ENCODE measurements at regions not wholly inside any gene's neighbourhood (a gene's known extent, or its start where the extent isn't known, plus 50 kb on each side); places are given as distances from the start of the nearest gene placed in this dataset.

GRCh38 chr2:23073056-23073455, 311.9 kb upstream of the KLHL29 start:
- no peak for DNase-seq (ENCODE audit: extremely low read depth, insufficient read length)
- no peaks in the 10 kb centered on the region for H3K36me3 ChIP-seq (ENCODE audit: control insufficient read depth, insufficient read depth, low read length)
- no peaks in the 10 kb centered on the region for H3K27me3 ChIP-seq (replicated peaks; ENCODE audit: control insufficient read depth, insufficient read depth, low read length)
- TF ChIP-seq CTCF (IDR thresholded peaks at IDR 0.05; ENCODE audit: insufficient read depth, low read length, poor library complexity, severe bottlenecking) = no peak
- no peak overlapping the region for H3K4me3 ChIP-seq (replicated peaks; ENCODE audit: low read depth, low read length)

- TF ChIP-seq CTCF (IDR thresholded peaks at IDR 0.05; ENCODE audit: insufficient read depth, low read length, poor library complexity, severe bottlenecking) = no peak
- Histone ChIP-seq H3K27me3 (replicated peaks; ENCODE audit: control insufficient read depth, insufficient read depth, low read length) (no peaks in the 10 kb centered on the region), H3K36me3 (ENCODE audit: control insufficient read depth, insufficient read depth, low read length) (no peaks in the 10 kb centered on the region), H3K4me3 (replicated peaks; ENCODE audit: low read depth, low read length) (no peak overlapping the region)
- no peak for DNase-seq (ENCODE audit: extremely low read depth, insufficient read length)
Observed at GRCh38 chr2:23073671-23074070, 311.3 kb upstream of the KLHL29 start.

GRCh38 chr2:23077596-23077995, 307.4 kb upstream of the KLHL29 start:
- H3K36me3 ChIP-seq (ENCODE audit: control insufficient read depth, insufficient read depth, low read length) = no peaks in the 10 kb centered on the region
- no peak overlapping the region for H3K4me3 ChIP-seq (replicated peaks; ENCODE audit: low read depth, low read length)
- TF ChIP-seq CTCF (IDR thresholded peaks at IDR 0.05; ENCODE audit: insufficient read depth, low read length, poor library complexity, severe bottlenecking) = no peak
- DNase-seq (ENCODE audit: extremely low read depth, insufficient read length) = no peak
- no peaks in the 10 kb centered on the region for H3K27me3 ChIP-seq (replicated peaks; ENCODE audit: control insufficient read depth, insufficient read depth, low read length)

GRCh38 chr2:23078784-23079434, 306.1 kb upstream of the KLHL29 start:
- no peak for DNase-seq (ENCODE audit: extremely low read depth, insufficient read length)
- H3K36me3 ChIP-seq (ENCODE audit: control insufficient read depth, insufficient read depth, low read length) = no peaks in the 10 kb centered on the region
- TF ChIP-seq CTCF (IDR thresholded peaks at IDR 0.05; ENCODE audit: insufficient read depth, low read length, poor library complexity, severe bottlenecking) = no peak
- H3K27me3 ChIP-seq (replicated peaks; ENCODE audit: control insufficient read depth, insufficient read depth, low read length) = no peaks in the 10 kb centered on the region
- H3K4me3 ChIP-seq (replicated peaks; ENCODE audit: low read depth, low read length) = no peak overlapping the region

- Histone ChIP-seq H3K36me3 (ENCODE audit: control insufficient read depth, insufficient read depth, low read length) (no peaks in the 10 kb centered on the region), H3K27me3 (replicated peaks; ENCODE audit: control insufficient read depth, insufficient read depth, low read length) (no peaks in the 10 kb centered on the region), H3K4me3 (replicated peaks; ENCODE audit: low read depth, low read length) (no peak overlapping the region)
- DNase-seq (ENCODE audit: extremely low read depth, insufficient read length) = no peak
- no peak for TF ChIP-seq CTCF (IDR thresholded peaks at IDR 0.05; ENCODE audit: insufficient read depth, low read length, poor library complexity, severe bottlenecking)
Observed at GRCh38 chr2:23083966-23084365, 301.0 kb upstream of the KLHL29 start.

- Histone ChIP-seq H3K27me3 (replicated peaks; ENCODE audit: control insufficient read depth, insufficient read depth, low read length) (no peaks in the 10 kb centered on the region), H3K36me3 (ENCODE audit: control insufficient read depth, insufficient read depth, low read length) (no peaks in the 10 kb centered on the region), H3K4me3 (replicated peaks; ENCODE audit: low read depth, low read length) (no peak overlapping the region)
- DNase-seq (ENCODE audit: extremely low read depth, insufficient read length) = no peak
- TF ChIP-seq CTCF (IDR thresholded peaks at IDR 0.05; ENCODE audit: insufficient read depth, low read length, poor library complexity, severe bottlenecking) = no peak
Observed at GRCh38 chr2:23091019-23091418, 294.0 kb upstream of the KLHL29 start.
